ENCODE measurements at regions not wholly inside any gene's neighbourhood (a gene's known extent, or its start where the extent isn't known, plus 50 kb on each side); places are given as distances from the start of the nearest gene placed in this dataset.
"Not testable (repeated sequence)": the region's sequence is repeated elsewhere in the genome, so short reads cannot be mapped to it uniquely, and the experiment has no call there.

DNA sequence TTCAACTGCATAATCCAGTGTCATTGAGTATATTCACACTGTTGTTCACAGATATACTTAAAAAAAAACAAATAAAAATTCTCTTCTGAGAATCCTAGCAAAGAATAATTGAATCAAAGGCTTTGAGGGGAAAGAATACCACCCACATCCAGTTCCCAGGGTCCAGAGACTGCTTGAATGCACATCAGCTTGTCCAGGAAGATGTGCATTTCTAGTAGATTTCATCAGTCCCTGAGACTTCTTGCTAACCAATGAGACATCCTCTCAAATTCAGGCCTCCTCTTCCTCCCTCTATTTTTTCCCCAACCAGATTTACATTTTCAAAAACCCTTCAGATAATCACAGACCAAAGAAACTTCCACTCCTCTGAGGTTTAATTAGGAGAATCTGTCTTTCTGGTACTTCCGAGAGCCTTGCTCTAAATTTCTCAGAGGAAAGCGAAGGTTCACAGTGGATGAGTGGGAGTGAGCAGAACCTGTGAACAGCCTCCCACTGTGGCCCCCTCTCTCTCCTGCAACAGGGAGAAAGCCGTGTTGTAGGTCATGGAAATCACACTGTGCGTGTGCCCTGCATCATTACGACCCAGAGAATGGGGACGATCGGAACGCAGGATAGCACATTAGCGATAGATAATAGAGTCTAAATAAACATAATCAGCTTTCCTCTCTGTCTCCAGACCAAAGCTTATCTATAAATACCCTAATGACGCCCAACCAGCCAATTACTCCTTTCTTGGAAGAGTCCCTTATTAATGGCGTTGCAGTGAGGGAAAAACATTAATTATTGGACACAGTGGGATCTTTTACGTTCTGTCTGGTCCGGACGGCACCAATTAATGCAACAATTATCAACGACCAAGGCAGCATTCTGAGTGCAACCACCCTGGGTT, 212.5 kb downstream of the EMX2 start:
- DNase-seq: no peak

DNA sequence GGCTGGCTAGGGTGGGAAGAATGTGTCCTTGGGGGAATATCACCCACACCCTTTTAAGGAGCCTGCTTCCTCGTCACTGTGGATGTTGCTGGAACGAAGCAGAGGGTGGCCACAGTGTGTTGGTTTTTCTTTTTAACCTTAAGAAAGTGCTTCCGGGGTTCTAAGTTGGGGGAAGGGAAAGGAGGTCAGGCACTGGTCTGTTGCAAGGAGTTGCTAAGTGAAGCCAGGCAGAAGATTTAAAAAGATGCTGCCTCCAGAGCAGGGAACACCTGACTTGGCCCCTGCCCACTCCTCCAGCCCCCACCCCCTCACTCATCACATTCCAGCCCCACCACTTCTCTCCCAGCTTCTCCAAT, 213.1 kb downstream of the EMX2 start:
- no peak for DNase-seq

DNA sequence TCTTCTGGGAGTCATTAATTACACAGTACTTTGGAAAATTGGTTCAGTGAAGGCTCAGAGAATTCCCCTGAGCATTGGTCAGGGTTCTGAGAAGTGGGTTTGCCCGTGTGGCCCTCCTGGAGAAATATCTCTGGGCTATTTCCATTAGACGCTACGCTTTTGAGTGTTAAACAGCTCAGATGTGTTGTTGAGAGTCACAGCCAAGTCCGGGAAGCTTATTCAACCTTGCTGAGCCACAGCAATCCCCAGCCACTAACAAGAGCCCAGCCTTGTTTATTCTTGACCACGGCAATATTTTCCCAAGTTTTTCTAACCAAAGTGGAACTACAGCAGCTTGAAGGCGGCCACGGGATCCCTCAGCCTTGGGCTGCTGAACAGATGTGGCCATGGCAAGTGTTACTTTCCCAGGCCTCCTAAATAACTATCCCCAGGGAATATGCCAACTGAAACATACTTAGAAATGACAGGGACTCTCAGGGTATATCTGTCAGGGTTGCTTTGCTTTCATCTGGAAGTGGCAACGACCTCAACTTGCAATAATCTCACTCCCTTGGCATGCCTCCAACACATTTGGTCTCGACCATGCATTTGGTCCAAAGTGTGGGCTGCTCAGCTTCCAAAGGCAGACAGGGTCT, 214.7 kb downstream of the EMX2 start:
- DNase-seq: no peak

DNA sequence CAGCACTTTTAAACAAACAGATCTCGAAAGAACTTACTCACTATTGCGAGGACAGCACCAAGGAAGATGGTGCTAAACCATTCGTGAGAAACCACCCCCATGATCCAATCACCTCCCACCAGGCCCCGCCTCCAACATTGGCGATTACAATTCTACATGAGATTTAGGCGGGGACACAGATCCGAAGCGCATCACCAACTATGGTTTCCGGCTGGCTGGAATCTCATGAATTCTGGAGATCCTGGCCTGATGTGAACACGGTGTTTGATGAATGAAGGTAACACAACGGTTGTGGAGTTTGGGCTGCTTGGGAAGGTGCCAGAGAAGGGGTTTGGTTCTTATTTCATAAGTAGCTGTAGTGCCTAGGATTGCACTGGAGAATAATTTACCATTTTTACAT, 216.7 kb downstream of the EMX2 start:
- no peak for DNase-seq

DNA sequence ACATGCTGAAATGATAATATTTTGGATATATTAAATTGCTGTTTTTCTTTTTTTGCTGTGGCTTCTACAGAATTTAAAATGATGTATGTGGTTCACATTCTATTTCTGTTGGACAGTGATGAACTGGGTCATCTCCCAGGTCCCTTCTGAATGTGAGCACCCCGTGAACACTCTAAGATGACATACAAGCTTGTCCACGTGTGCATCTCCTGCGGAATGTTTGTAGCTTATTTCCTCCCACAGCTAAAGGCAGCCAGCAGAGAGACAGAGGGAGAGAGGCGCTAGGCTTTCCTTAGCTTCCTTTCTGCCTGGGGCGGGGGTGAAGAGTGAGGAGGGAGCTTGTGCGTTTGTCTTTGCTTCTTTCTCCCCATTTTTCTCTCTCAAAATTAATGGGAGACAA, 219.1 kb downstream of the EMX2 start:
- no peak for DNase-seq

DNA sequence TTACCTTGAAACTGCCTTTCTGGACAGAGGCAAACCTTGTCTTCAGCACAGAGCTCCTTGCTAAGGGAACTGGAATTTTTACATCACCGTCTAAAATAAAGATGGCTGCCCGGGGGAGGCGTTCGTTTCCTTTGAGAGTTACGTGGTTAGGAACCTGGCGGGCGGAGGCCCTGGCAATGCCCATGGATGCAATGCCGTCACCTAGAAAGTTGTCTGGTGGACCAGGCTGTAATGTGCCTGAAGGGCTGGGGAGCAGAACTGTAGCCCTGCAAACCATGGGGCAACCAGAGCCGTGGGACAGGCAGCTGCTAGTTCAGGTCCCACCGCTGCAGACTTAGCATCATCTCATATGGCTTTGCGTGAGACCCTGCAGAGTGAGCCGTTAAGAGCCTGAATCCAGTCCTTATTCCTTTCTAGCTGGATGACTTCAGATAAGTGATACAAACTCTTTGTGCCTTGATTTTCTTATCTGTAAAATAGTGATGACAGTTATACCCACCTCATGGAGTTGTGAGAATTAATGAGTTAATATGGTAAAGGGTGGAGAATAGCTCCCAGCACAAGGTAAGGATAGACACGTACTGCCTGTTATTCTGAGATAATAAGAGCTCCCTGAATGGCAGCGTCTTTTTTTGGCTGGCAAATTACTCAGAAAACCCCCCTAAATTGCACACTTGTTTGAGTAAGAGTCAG, 219.7 kb downstream of the EMX2 start:
- no peak for DNase-seq

DNA sequence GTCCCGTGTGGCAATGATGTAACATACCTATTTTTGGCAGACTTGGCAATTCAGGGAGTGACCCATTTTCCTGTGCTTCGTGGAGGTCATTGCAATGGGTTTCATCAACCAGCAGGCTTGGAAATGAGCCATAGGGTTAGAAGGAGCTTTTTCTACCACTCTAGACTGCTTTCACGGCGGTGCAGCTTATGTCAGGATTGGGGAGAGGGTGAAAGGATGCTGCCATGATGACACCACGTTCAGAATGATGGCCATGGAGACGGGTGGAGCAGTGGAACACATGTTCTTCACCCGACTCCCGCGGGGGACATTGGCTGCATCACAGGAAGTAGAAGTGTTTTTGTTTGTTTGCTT, 220.2 kb downstream of the EMX2 start:
- no peak for DNase-seq

DNA sequence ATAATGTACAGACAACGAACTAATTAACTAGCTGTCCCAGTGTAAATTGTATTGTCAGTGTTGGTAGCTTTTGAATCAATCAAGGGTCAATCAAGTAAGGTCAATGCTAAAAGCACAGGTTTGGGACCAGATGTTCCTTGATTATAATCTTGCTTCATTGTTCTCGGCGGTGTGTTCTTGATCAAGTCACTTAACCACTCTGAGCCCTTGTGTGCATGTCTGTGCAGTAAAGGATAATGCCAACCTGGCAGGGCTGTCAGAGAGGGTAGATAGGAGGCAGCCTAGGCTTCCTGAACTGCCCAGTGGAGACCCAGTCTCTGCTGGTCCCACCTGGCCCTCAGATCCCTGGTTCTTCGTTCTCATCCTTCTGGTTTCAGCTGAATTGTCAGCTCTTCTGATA, 221.0 kb downstream of the EMX2 start:
- no peak for DNase-seq

DNA sequence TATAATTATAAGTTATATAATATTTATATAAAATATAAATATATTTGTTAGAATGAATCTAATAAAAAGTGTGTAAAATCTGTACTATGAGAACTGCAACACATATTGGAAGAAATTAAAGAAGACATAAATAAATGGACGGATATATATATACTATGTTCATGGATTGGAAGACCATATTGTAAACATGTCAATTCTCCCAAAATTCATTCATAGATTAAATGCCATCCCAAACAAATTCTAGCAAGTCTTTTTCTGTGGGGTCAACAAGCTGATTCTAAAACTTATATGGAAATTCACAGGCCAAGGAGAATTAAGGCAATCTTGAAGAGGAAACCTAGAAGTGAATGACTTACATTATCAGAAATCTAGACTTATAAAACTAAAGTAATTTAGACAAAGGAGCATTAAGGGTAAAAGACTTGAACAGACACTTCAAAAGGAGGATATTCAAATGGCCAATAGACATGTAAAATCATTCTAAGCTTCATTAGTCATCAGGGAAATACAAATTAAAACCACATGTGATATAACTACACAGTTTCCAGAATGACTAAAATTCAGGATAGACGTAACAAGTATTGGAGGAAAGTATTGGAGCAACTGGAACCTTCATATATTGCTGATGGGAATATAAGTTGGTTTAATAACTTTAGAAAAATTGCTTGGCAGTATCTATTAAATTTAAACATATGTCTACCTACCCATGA, 225.9 kb downstream of the EMX2 start:
- no peak for DNase-seq

DNA sequence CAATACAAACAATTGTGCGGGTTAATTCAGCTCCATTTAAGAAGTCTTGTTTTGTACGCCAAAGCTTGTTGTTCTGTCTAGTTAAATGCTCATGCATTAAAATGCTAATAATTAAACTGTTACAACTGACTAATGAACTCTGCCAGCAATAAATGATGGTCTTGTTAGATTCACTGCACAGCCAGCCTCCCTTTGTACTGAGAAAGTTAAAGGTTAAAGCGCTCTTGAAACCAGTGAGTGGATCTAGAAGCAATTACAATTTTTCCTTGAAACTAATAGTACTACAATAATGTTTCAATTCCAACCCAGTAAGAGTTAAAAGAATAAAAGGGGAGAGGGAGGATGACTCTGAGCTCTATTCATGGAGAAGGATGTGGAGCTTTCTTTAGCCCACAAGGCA, 233.0 kb downstream of the EMX2 start:
- DNase-seq: no peak

DNA sequence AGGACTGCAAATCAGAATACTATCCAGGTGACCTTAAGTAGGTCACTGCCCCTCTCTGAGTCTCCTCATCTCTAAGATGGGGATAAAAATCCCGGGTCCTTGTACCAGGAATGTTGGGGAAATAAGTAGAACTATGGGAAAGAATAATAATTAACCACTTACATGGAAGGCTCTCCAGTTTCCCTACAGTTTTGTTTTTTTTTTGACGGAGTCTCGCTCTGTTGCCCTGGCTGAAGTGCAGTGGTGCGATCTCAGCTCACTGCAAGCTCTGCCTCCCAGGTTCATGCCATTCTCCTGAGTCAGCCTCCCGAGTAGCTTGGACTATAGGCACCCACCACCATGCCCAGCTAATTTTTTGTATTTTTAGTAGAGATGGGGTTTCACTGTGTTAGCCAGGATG, 234.7 kb downstream of the EMX2 start:
- not testable (repeated sequence) for DNase-seq

DNA sequence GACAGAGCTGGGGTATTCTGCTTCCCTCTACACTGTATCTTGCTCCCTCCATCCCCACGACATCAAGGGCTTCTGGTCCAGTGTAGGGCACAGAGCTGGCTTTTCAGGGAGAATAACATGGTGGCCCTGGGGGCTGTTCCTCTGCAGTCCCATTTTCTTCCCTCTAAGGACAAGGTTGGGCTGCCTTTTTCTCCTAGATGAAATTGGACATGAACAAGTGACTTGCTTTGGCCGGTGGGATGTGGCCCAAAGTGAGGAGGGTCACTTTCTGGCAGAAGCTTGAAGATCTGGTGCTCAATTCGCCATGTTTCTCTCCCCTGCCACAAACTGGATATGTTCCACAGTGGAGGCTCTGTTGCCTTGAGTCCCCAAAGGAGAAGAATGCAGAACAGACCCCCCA, 235.7 kb downstream of the EMX2 start:
- DNase-seq: no peak

DNA sequence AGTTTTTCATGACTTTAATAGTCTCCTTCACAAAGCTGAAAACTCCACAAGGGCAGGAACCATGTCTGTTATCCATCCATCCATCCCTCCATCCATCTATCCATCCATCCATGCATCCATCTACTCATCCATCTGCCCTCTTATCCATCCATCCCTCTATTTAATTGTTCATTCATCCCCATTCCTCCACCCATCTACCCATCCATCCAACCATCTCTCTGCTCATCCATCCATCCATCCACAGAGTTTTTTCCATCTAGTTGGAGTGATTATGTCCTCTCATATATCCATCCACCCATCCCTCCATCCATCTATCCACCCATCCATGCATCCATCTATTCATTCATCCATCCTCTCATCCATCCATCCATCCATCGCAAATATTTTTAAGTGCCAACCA, 237.9 kb downstream of the EMX2 start:
- no peak for DNase-seq

DNA sequence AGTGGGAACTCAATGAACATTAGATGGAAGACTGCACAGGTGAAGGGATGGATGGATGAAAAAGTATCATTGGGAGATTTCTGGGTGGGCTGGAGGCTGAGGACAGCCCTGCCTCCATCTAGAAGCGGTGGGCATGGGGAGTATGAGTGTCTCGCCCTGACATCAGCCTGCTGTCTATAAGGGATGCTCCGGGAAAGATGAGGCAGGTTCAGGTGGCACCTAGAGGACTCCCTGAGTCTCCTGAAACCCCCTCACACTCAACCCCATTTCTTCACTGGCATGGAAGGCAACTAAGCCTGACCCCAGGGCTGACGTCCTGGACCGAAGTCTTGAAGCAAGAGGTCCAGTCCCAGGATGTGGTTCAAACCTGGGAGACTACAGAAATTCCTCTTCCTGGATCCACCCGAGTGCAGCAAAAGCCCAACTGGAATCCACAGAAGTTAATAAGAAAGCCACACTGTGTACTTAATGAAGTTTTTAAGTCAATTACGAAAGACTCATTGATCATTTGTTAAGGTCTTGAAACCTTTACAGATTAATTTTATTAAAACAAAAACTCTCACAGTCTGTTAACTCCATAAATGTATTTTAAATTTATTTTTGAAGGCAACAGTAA, 238.8 kb downstream of the EMX2 start:
- DNase-seq: no peak

DNA sequence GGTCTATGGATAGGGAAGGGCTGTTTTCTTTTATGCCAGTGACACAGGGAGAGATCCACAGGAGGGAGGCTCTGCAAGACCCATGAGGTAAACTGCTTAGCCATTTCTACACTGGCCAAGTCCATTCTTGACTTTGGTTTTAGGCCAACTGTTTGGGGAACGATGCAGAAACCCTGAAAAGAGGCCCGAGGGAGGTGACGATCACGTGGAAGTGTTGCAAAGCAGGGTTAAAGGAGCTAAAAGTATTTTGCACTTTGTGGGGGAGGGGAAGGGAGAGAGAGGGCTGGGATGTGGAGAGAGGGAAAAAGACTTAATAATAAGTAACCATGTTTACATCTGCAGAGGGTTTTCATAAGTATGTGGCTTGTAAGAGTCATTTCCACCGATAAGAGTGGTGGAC, 239.7 kb downstream of the EMX2 start:
- no peak for DNase-seq

DNA sequence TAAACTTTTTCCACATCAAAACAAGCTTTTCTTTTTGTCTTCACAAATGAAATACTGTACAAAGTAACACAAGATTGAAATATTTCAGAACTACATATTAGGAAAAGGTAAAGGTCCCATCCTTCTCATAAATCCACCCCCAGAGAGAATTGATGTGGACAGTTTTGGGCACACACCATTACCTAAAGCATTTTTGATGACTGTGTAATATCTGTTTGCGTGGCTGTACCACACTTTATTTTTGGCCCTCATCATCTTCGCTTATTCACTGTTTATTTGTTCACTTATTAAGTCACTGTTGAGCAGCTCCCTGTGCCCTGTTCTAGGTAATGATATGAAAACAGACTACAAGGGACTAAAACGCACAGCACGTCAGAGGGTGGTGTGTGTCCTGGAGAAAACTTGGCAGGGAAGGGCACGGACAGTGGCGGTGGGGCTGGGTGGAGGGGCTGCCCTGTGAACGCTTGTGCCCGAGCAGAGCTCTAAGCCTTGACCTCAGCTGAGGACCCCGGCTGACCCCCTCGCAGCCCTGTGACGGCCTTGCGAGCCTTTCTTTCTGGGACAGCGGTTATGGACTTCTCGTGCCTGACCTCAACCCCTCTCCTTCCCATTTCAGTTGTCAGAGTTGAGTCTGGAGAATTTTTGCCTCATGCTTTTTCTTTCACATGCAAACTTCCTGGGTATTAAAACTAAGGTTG, 241.3 kb downstream of the EMX2 start:
- DNase-seq: no peak

DNA sequence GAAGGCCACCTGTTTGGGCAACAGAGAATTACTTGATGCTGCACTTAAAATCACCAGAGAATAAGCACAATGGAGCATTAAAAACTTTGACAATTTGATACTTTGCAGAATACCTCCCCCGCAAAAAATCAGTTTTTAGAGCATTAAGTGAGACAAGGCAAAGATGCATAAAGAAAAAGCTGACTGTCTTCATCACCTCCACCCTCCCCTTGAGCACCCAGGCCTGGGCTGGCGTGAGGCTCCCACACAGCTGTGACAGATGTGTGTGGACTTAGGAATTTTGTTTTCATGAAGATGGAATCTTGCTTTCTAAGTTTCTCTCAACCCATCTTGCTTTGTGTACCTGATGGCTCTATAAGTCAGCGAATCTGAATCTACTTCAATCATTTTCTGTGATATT, 242.2 kb downstream of the EMX2 start:
- DNase-seq: no peak

DNA sequence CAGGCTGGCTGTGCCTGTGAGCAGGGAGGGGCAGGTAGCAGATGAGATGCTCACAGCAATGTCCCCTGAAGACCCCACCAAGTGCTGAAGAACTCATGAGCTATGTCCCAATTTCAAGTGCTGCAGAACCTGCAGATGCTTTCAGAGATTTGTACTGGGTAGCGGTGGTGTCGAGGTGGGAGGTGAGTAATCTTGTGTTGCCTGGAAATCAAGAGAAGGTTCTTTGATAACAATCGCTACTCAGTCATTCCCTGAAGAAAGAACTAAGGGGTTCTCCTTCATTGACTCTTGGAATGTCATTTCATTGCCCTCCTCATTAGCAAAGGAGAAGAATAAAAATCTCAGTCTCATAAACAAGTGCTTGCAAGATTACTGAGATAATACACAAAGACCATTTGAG, 246.4 kb downstream of the EMX2 start:
- DNase-seq: no peak

DNA sequence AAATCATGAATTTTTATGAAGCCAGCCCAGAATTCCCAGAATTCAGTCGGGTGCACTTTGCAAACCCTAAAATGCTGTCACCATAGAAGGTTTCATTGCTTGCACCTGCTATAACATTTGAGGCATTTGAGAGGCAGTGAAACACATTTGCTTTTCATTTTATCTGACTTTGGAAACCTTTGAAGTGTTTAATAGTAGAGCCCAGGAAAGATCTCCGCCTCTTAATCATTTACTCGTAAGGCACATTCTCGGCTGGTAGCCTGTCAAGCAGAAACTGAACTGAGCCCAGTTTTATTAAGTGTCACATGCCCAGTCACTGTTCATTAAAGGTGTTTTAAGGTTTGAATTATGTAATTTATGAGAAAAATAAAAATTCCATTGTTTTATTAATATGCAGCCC, 247.6 kb downstream of the EMX2 start:
- DNase-seq: no peak

DNA sequence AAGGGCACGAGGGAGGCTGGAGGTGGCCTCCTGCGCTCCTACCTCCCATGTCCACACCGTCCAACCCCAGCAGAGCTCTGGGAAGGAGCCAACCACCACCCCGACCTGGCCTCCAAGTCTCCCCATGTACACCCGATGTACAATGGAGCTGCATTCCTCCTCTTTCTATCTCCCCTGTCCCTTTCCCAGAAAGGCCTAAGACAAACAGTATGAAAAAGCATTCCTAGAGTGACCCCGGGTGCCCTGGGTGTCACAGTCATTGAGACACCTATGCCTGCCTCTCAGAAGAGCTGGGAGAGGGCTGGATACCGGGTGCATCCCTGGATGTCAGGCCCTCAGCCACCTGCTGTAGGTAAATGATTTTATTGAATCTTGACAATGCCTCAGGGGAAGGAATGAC, 248.1 kb downstream of the EMX2 start:
- DNase-seq: no peak

DNA sequence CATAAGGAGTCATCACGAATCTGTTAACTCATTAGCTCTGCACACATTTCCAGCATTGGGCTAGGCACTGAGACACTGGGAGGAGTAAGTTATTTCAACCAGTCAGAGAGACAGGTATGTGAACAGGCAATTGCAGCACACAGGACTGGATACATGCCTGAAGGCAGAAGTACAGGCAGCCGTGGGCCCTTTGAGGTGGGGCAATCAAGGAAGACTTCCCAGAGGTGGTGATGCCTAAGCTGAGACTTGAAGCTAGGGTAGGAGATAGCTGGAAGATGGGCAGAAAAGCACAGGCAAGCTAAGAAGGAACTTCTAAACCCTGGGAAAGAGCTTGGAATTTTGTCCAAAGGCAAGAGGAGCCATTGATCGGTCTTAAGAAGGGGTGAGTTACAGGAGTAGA, 249.7 kb downstream of the EMX2 start:
- DNase-seq: no peak

DNA sequence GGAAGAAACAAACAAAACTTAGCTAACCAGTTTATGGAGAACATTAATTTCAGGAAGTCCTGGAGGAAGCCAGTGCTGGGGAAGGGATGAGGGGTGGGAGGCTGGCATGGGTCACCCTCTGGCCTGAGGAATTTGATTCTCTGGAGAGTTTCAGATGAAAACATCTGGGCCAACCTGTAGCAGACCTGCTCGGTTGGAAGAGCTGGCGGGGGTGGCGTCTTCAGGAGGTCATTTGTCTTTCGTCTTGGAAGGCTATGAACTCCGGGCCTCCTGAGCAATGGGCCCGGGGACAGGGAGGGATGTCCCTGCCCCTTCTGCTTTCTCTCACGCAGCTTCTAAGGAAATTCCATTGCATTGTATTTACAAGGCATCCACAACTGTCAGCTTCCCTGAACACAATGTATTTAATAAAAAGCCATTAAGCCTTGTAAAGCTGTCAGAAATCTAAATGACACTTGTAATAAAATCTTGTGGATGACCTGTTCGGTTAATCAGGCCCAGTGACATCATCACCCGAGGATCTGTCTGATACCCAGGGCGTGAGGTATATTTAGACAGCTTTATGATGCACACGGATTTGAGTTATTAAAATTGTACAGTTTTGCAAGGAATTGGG, 250.5 kb downstream of the RAB11FIP2 start:
- DNase-seq: no peak
